GM21528 (cell line): ENCODE measurements at regions not wholly inside any gene's neighbourhood (a gene's known extent, or its start where the extent isn't known, plus 50 kb on each side); places are given as distances from the start of the nearest gene placed in this dataset.

Source experiments
- ATAC-seq: cut with Tn5 transposase; IDR thresholded peaks from one replicate; pipeline ENCODE4 v1.9.1; 2021; ENCODE audit warnings: mild to moderate bottlenecking, moderate library complexity; ENCODE audit not compliant: unreplicated experiment, low FRiP score

GRCh38 chr1:191284175-191284574 lies 806.5 kb upstream of the BRINP3 start:
- no peak for ATAC-seq

- ATAC-seq: no peak
Measured at GRCh38 chr1:191290441-191290840, 812.8 kb upstream of the BRINP3 start.

GRCh38 chr1:191305370-191305769 lies 827.7 kb upstream of the BRINP3 start:
- ATAC-seq: no peak

GRCh38 chr1:191306916-191307315 lies 829.3 kb upstream of the BRINP3 start:
- ATAC-seq: no peak

GRCh38 chr1:191320062-191320461 lies 838.2 kb upstream of the RGS18 start:
- ATAC-seq: no peak

- ATAC-seq: no peak
Measured at GRCh38 chr1:191327868-191328267, 830.4 kb upstream of the RGS18 start.

GRCh38 chr1:191343816-191344215 lies 814.4 kb upstream of the RGS18 start:
- no peak for ATAC-seq

GRCh38 chr1:191346381-191346780 lies 811.9 kb upstream of the RGS18 start:
- ATAC-seq: no peak

- no peak for ATAC-seq
Measured at GRCh38 chr1:191348328-191348727, 809.9 kb upstream of the RGS18 start.

GRCh38 chr1:191350938-191351337 lies 807.3 kb upstream of the RGS18 start:
- ATAC-seq: no peak

- ATAC-seq: no peak
Measured at GRCh38 chr1:191358724-191359123, 799.5 kb upstream of the RGS18 start.

- ATAC-seq: no peak
Measured at GRCh38 chr1:191366686-191367085, 791.6 kb upstream of the RGS18 start.

- no peak for ATAC-seq
Measured at GRCh38 chr1:191368891-191369654, 789.2 kb upstream of the RGS18 start.

GRCh38 chr1:191371626-191372025 lies 786.6 kb upstream of the RGS18 start:
- ATAC-seq: no peak

GRCh38 chr1:191388283-191388682 lies 770.0 kb upstream of the RGS18 start:
- no peak for ATAC-seq

- ATAC-seq: no peak
Measured at GRCh38 chr1:191396622-191397021, 761.6 kb upstream of the RGS18 start.

- ATAC-seq: no peak
Measured at GRCh38 chr1:191398551-191398950, 759.7 kb upstream of the RGS18 start.

- no peak for ATAC-seq
Measured at GRCh38 chr1:191405417-191405816, 752.8 kb upstream of the RGS18 start.

- ATAC-seq: no peak
Measured at GRCh38 chr1:191414981-191415640, 743.2 kb upstream of the RGS18 start.

GRCh38 chr1:191419842-191420241 lies 738.4 kb upstream of the RGS18 start:
- no peak for ATAC-seq

GRCh38 chr1:191427593-191427992 lies 730.7 kb upstream of the RGS18 start:
- ATAC-seq: no peak

- no peak for ATAC-seq
Measured at GRCh38 chr1:191432817-191433216, 725.4 kb upstream of the RGS18 start.
